ENCODE measurements at regions not wholly inside any gene's neighbourhood (a gene's known extent, or its start where the extent isn't known, plus 50 kb on each side); places are given as distances from the start of the nearest gene placed in this dataset.
"Not testable (repeated sequence)": the region's sequence is repeated elsewhere in the genome, so short reads cannot be mapped to it uniquely, and the experiment has no call there.

GRCh38 chr1:173270243-173270642 is 63.1 kb upstream of the TNFSF4 start:
- no peak for DNase-seq (ENCODE audit: unreplicated experiment)
- no TSS peak for BruUV-seq (replicated peaks)
- H3K4me1 Mint-ChIP-seq (ENCODE audit: insufficient read depth, unreplicated experiment), result peaks cover 32% of the 10 kb centered on the region
- no peaks in the 10 kb centered on the region for H3K27me3 Mint-ChIP-seq (ENCODE audit: insufficient read depth, unreplicated experiment)
- no peak for TF ChIP-seq CTCF (IDR thresholded peaks at IDR 0.05; ENCODE audit: unreplicated experiment)
- ChIA-PET POLR2A (no interaction called here), CTCF (interaction anchor here (0.6 to 1.3 kb wide), 4 partner anchors 15 to 27 kb away, joined by 3 to 5 read pairs (median 4); no protein-coding TSS in a partner anchor)
- peak overlapping the region; percentile 71 for H3K27ac Mint-ChIP-seq (ENCODE audit: low read depth, unreplicated experiment)
- intact Hi-C loops (cut with micrococcal nuclease), result no loop called here
- no peaks in the 10 kb centered on the region for H3K36me3 Mint-ChIP-seq (ENCODE audit: insufficient read depth, unreplicated experiment)
- H3K9me3 Mint-ChIP-seq (ENCODE audit: unreplicated experiment), result no peaks in the 10 kb centered on the region
- H3K4me3 Mint-ChIP-seq (ENCODE audit: unreplicated experiment), result no peak overlapping the region

- H3K9me3 Mint-ChIP-seq (ENCODE audit: unreplicated experiment); BruUV-seq (replicated peaks); H3K36me3 Mint-ChIP-seq (ENCODE audit: insufficient read depth, unreplicated experiment); DNase-seq (ENCODE audit: unreplicated experiment); H3K27me3 Mint-ChIP-seq (ENCODE audit: insufficient read depth, unreplicated experiment); POLR2A ChIA-PET; H3K27ac Mint-ChIP-seq (ENCODE audit: low read depth, unreplicated experiment); H3K4me3 Mint-ChIP-seq (ENCODE audit: unreplicated experiment); intact Hi-C loops (cut with micrococcal nuclease): not testable (repeated sequence)
- H3K4me1 Mint-ChIP-seq (ENCODE audit: insufficient read depth, unreplicated experiment), result peaks cover 32% of the 10 kb centered on the region
- CTCF ChIA-PET, result interaction anchor here (0.6 to 1.3 kb wide), 5 partner anchors 16 to 301 kb away, joined by 3 to 5 read pairs (median 3); no protein-coding TSS in a partner anchor
These were observed 63.9 kb upstream of the TNFSF4 start for GRCh38 chr1:173271021-173271420.

- no TSS peak for BruUV-seq (replicated peaks)
- DNase-seq (ENCODE audit: unreplicated experiment), result no peak
- CTCF ChIA-PET, result interaction anchor here (0.6 kb wide), 1 partner anchor 534 kb away, joined by 3 read pairs; no protein-coding TSS in a partner anchor
- Mint-ChIP-seq H3K27me3 (ENCODE audit: insufficient read depth, unreplicated experiment) (no peaks in the 10 kb centered on the region), H3K9me3 (ENCODE audit: unreplicated experiment) (peaks cover 8% of the 10 kb centered on the region), H3K4me3 (ENCODE audit: unreplicated experiment) (no peak overlapping the region), H3K4me1 (ENCODE audit: insufficient read depth, unreplicated experiment) (peaks cover 2% of the 10 kb centered on the region), H3K36me3 (ENCODE audit: insufficient read depth, unreplicated experiment) (no peaks in the 10 kb centered on the region), H3K27ac (ENCODE audit: low read depth, unreplicated experiment) (no peak overlapping the region)
- no peak for TF ChIP-seq CTCF (IDR thresholded peaks at IDR 0.05; ENCODE audit: unreplicated experiment)
- POLR2A ChIA-PET, result no interaction called here
- intact Hi-C loops (cut with micrococcal nuclease), result no loop called here
These were observed 68.4 kb upstream of the TNFSF4 start for GRCh38 chr1:173275496-173275895.

GRCh38 chr1:173276922-173277800 is 70.0 kb upstream of the TNFSF4 start:
- ChIA-PET POLR2A (no interaction called here), CTCF (interaction anchor here (0.9 kb wide), 1 partner anchor 12 kb away, joined by 3 read pairs; no protein-coding TSS in a partner anchor)
- H3K4me1 Mint-ChIP-seq (ENCODE audit: insufficient read depth, unreplicated experiment), result no peaks in the 10 kb centered on the region
- peaks cover 8% of the 10 kb centered on the region for H3K9me3 Mint-ChIP-seq (ENCODE audit: unreplicated experiment)
- H3K4me3 Mint-ChIP-seq (ENCODE audit: unreplicated experiment), result no peak overlapping the region
- no peaks in the 10 kb centered on the region for H3K36me3 Mint-ChIP-seq (ENCODE audit: insufficient read depth, unreplicated experiment)
- intact Hi-C loops (cut with micrococcal nuclease), result no loop called here
- DNase-seq (ENCODE audit: unreplicated experiment), result no peak
- H3K27me3 Mint-ChIP-seq (ENCODE audit: insufficient read depth, unreplicated experiment), result no peaks in the 10 kb centered on the region
- BruUV-seq (replicated peaks), result no TSS peak
- TF ChIP-seq CTCF (IDR thresholded peaks at IDR 0.05; ENCODE audit: unreplicated experiment), result no peak
- H3K27ac Mint-ChIP-seq (ENCODE audit: low read depth, unreplicated experiment), result no peak overlapping the region

Data from MCF 10A (cell line).